HEK293 (cell line): ENCODE measurements at regions not wholly inside any gene's neighbourhood (a gene's known extent, or its start where the extent isn't known, plus 50 kb on each side); places are given as distances from the start of the nearest gene placed in this dataset.

Experiments used
- CTCF ChIA-PET: fragments of 350-600 bp; formaldehyde crosslinking; extraction: SDS; loops from one replicate; lab custom pipeline; 2021; ENCODE audit warnings: antibody characterized with exemption; lab: Yijun Ruan, JAX
- POLR2A ChIA-PET: fragments of 300-600 bp; formaldehyde crosslinking; extraction: SDS; loops from one replicate; lab custom pipeline; 2020; ENCODE audit warnings: antibody characterized with exemption, inconsistent platforms; lab: Yijun Ruan, JAX
- H3K27ac ChIP-seq: fragments of 200-500 bp; sonication (Bioruptor generic); 2 replicates; pipeline ENCODE4 v1.5.1; 2014; ENCODE audit warnings: low read depth, low read length, control low read depth, inconsistent platforms; ENCODE audit errors: extremely low read depth
- H3K36me3 ChIP-seq, 2 experiments: fragments of 200-500 bp in 1 of 2; sonication (Bioruptor generic) in 1 of 2; 1 replicate in 1 of 2; 2 replicates in 1 of 2; pipeline ENCODE4 v1.5.1; 2014 to 2017; ENCODE audit warnings: inconsistent platforms in 2 of 2, low read length in 2 of 2; ENCODE audit not compliant: control insufficient read depth in 2 of 2, insufficient read depth in 1 of 2
- H3K4me1 ChIP-seq: fragments of 200-500 bp; sonication (Bioruptor generic); 2 replicates; pipeline ENCODE4 v1.5.1; 2014; ENCODE audit warnings: mild to moderate bottlenecking, low read length, inconsistent platforms; ENCODE audit not compliant: control insufficient read depth, insufficient read depth
- H3K4me3 ChIP-seq: 2 replicates; pipeline ENCODE4 v1.5.1; 2011; ENCODE audit warnings: low read depth, mild to moderate bottlenecking, control low read depth, low read length, moderate library complexity
- H3K9me3 ChIP-seq: fragments of 200-500 bp; sonication (Bioruptor generic); 2 replicates; pipeline ENCODE4 v1.5.1; 2014; ENCODE audit warnings: low read depth, low read length, inconsistent platforms; ENCODE audit not compliant: control insufficient read depth, insufficient read depth
- AEBP2 ChIP-seq: fragments of 450-650 bp; formaldehyde crosslinking; IDR thresholded peaks from 2 replicates; pipeline ENCODE4 v1.5.1; 2016; ENCODE audit warnings: missing biosample characterization, missing genetic modification characterization, borderline replicate concordance
- ATF2 ChIP-seq: fragments of 450-650 bp; formaldehyde crosslinking; IDR thresholded peaks from 2 replicates; pipeline ENCODE4 v1.5.1; 2016; ENCODE audit warnings: missing biosample characterization, missing genetic modification characterization, low read depth
- FEZF1 ChIP-seq: fragments of 450-650 bp; formaldehyde crosslinking; IDR thresholded peaks from 2 replicates; pipeline ENCODE4 v1.5.1; 2016; ENCODE audit warnings: missing biosample characterization, missing genetic modification characterization
- GLIS1 ChIP-seq: fragments of 450-650 bp; formaldehyde crosslinking; IDR thresholded peaks from 2 replicates; pipeline ENCODE4 v1.5.1; 2016; ENCODE audit warnings: missing biosample characterization, missing genetic modification characterization
- MEIS1 ChIP-seq: sonication (generic); formaldehyde crosslinking; IDR thresholded peaks from 2 replicates; pipeline ENCODE4 v1.8.1; 2022; ENCODE audit warnings: missing genetic modification reagents, mild to moderate bottlenecking, borderline replicate concordance
- OVOL3 ChIP-seq: fragments of 450-650 bp; formaldehyde crosslinking; IDR thresholded peaks from 2 replicates; pipeline ENCODE4 v1.5.1; 2016; ENCODE audit warnings: missing biosample characterization, missing genetic modification characterization
- SP3 ChIP-seq: fragments of 450-650 bp; formaldehyde crosslinking; IDR thresholded peaks from 2 replicates; pipeline ENCODE4 v1.5.1; 2016; ENCODE audit warnings: missing biosample characterization, missing genetic modification characterization
- ZBTB10 ChIP-seq: fragments of 450-650 bp; formaldehyde crosslinking; IDR thresholded peaks from 2 replicates; pipeline ENCODE4 v1.5.1; 2016; ENCODE audit warnings: missing biosample characterization, missing genetic modification characterization
- ZFP3 ChIP-seq: fragments of 450-650 bp; formaldehyde crosslinking; IDR thresholded peaks from 2 replicates; pipeline ENCODE4 v1.5.1; 2016; ENCODE audit warnings: low read depth, missing biosample characterization, missing genetic modification characterization
- ZIC2 ChIP-seq: fragments of 450-650 bp; formaldehyde crosslinking; IDR thresholded peaks from 2 replicates; pipeline ENCODE4 v1.5.1; 2016; ENCODE audit warnings: missing biosample characterization, missing genetic modification characterization
- ZNF302 ChIP-seq: fragments of 450-650 bp; formaldehyde crosslinking; IDR thresholded peaks from 2 replicates; pipeline ENCODE4 v1.5.1; 2016; ENCODE audit warnings: missing biosample characterization, missing genetic modification characterization, low read depth
- ZNF324 ChIP-seq: fragments of 450-650 bp; formaldehyde crosslinking; IDR thresholded peaks from 2 replicates; pipeline ENCODE4 v1.5.1; 2016; ENCODE audit warnings: missing biosample characterization, missing genetic modification characterization
- ZNF335 ChIP-seq: fragments of 450-650 bp; formaldehyde crosslinking; conservative IDR thresholded peaks from 2 replicates; pipeline ENCODE4 v1.5.1; 2016; ENCODE audit warnings: missing biosample characterization, missing genetic modification characterization
- ZNF426 ChIP-seq: fragments of 450-650 bp; formaldehyde crosslinking; IDR thresholded peaks from 2 replicates; pipeline ENCODE4 v1.5.1; 2017; ENCODE audit warnings: missing biosample characterization, missing genetic modification characterization, mild to moderate bottlenecking, inconsistent platforms, moderate library complexity
- ZNF580 ChIP-seq: fragments of 450-650 bp; formaldehyde crosslinking; IDR thresholded peaks from 2 replicates; pipeline ENCODE4 v1.5.1; 2016; ENCODE audit warnings: missing biosample characterization, missing genetic modification characterization
- ZNF623 ChIP-seq: fragments of 450-650 bp; formaldehyde crosslinking; IDR thresholded peaks from 2 replicates; pipeline ENCODE4 v1.5.1; 2016; ENCODE audit warnings: missing biosample characterization, missing genetic modification characterization
- ZNF664 ChIP-seq: fragments of 450-650 bp; formaldehyde crosslinking; IDR thresholded peaks from 2 replicates; pipeline ENCODE4 v1.5.1; 2016; ENCODE audit warnings: missing biosample characterization, missing genetic modification characterization
- ZNF768 ChIP-seq: fragments of 450-650 bp; formaldehyde crosslinking; IDR thresholded peaks from 2 replicates; pipeline ENCODE4 v1.5.1; 2018; ENCODE audit warnings: missing biosample characterization, mild to moderate bottlenecking, missing genetic modification characterization
- ZNF792 ChIP-seq: fragments of 450-650 bp; formaldehyde crosslinking; IDR thresholded peaks from 2 replicates; pipeline ENCODE4 v1.5.1; 2016; ENCODE audit warnings: missing biosample characterization, missing genetic modification characterization
- TF ChIP-seq, protein P1 (sequence below): fragments of 450-650 bp; formaldehyde crosslinking; IDR thresholded peaks from 2 replicates; pipeline ENCODE4 v1.5.1; 2016; ENCODE audit warnings: missing biosample characterization, missing genetic modification characterization
- TF ChIP-seq, protein P2 (sequence below): fragments of 450-650 bp; formaldehyde crosslinking; IDR thresholded peaks from 2 replicates; pipeline ENCODE4 v1.5.1; 2016; ENCODE audit warnings: missing biosample characterization, missing genetic modification characterization
- TF ChIP-seq, protein P3 (sequence below): fragments of 450-650 bp; formaldehyde crosslinking; optimal IDR thresholded peaks from 2 replicates; pipeline ENCODE3; 2016; ENCODE audit warnings: missing biosample characterization, mild to moderate bottlenecking, missing genetic modification characterization

DNA sequence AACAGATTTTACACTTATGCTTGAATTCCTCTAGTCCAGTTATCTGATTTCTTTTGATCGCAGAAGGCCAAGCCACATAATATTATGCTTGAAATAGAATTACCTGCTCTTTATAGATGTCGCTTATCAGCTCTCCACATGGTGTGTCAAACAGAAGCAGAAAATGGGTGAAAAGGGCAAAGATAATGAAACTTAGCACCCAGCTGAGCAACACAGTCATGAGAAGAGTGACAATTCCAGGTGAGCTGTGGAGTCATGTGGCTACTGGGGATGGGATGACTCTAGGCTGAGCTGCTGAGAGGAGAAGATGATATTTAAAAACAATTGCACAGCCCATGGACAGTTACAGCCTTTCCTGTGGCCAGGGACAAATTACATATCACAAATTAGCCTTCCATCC is 398.7 kb upstream of the PDZRN3 start:
- no peak overlapping the region for H3K4me3 ChIP-seq
- no peaks in the 10 kb centered on the region for H3K36me3 ChIP-seq
- TF ChIP-seq ZNF792 (no peak), ZNF335 (tag by site-specific recombination) (no peak), OVOL3 (no peak), ZNF623 (tag by site-specific recombination) (no peak), ZFP3 (tag by site-specific recombination) (no peak), ZNF664 (tag by site-specific recombination) (no peak), ZNF580 (tag by site-specific recombination) (no peak), ZIC2 (tag by site-specific recombination) (no peak), ZNF426 (tag by site-specific recombination) (no peak), ZNF324 (tag by site-specific recombination) (no peak), ZBTB10 (tag by site-specific recombination) (no peak), ATF2 (no peak)
- TF ChIP-seq, protein P1, sequence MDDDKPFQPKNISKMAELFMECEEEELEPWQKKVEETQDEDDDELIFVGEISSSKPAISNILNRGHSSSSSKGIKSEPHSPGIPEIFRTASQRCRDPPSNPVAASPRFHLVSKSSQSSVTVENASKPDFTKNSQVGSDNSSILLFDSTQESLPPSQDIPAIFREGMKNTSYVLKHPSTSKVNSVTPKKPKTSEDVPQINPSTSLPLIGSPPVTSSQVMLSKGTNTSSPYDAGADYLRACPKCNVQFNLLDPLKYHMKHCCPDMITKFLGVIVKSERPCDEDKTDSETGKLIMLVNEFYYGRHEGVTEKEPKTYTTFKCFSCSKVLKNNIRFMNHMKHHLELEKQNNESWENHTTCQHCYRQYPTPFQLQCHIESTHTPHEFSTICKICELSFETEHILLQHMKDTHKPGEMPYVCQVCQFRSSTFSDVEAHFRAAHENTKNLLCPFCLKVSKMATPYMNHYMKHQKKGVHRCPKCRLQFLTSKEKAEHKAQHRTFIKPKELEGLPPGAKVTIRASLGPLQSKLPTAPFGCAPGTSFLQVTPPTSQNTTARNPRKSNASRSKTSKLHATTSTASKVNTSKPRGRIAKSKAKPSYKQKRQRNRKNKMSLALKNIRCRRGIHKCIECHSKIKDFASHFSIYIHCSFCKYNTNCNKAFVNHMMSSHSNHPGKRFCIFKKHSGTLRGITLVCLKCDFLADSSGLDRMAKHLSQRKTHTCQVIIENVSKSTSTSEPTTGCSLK (tag by site-specific recombination) = no peak
- TF ChIP-seq, protein P2, sequence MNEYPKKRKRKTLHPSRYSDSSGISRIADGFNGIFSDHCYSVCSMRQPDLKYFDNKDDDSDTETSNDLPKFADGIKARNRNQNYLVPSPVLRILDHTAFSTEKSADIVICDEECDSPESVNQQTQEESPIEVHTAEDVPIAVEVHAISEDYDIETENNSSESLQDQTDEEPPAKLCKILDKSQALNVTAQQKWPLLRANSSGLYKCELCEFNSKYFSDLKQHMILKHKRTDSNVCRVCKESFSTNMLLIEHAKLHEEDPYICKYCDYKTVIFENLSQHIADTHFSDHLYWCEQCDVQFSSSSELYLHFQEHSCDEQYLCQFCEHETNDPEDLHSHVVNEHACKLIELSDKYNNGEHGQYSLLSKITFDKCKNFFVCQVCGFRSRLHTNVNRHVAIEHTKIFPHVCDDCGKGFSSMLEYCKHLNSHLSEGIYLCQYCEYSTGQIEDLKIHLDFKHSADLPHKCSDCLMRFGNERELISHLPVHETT (tag by site-specific recombination) = no peak
- TF ChIP-seq, protein P3, sequence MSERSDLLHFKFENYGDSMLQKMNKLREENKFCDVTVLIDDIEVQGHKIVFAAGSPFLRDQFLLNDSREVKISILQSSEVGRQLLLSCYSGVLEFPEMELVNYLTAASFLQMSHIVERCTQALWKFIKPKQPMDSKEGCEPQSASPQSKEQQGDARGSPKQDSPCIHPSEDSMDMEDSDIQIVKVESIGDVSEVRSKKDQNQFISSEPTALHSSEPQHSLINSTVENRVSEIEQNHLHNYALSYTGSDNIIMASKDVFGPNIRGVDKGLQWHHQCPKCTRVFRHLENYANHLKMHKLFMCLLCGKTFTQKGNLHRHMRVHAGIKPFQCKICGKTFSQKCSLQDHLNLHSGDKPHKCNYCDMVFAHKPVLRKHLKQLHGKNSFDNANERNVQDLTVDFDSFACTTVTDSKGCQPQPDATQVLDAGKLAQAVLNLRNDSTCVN (tag by site-specific recombination) = no peak
- TF ChIP-seq, all 188 proteins: peak for 0
- POLR2A ChIA-PET = no interaction called here
- H3K4me1 ChIP-seq = no peaks in the 10 kb centered on the region
- H3K9me3 ChIP-seq = no peaks in the 10 kb centered on the region
- H3K27ac ChIP-seq = no peak overlapping the region
- CTCF ChIA-PET = no interaction called here

- POLR2A ChIA-PET = no interaction called here
- TF ChIP-seq SP3 (tag by site-specific recombination) (no peak), FEZF1 (tag by site-specific recombination) (no peak), MEIS1 (CRISPR knock-in tag) (no peak), ZNF302 (tag by site-specific recombination) (no peak), GLIS1 (tag by site-specific recombination) (no peak), ZNF768 (tag by site-specific recombination) (no peak), ZNF623 (tag by site-specific recombination) (no peak), AEBP2 (tag by site-specific recombination) (no peak)
- TF ChIP-seq, protein P1 (tag by site-specific recombination) = no peak
- TF ChIP-seq, all 188 proteins: peak for 0
- CTCF ChIA-PET = no interaction called here
- H3K27ac ChIP-seq = no peak overlapping the region
- no peaks in the 10 kb centered on the region for H3K36me3 ChIP-seq
- H3K4me1 ChIP-seq = no peaks in the 10 kb centered on the region
- H3K9me3 ChIP-seq = no peaks in the 10 kb centered on the region
- no peak overlapping the region for H3K4me3 ChIP-seq
These were observed 396.7 kb upstream of the PDZRN3 start for GRCh38 chr3:74021449-74021848.
